Kidney (tissue), 13 donors: ENCODE measurements at regions not wholly inside any gene's neighbourhood (a gene's known extent, or its start where the extent isn't known, plus 50 kb on each side); places are given as distances from the start of the nearest gene placed in this dataset.

Experiments
- DNase-seq, 5 donors: peaks; one replicate each; pipeline ENCODE4 v3.0.0-alpha.2; 2013 to 2020
- FAIRE-seq: peaks from 2 replicates; lab custom pipeline; 2012; peaks lifted over from hg19 to GRCh38; lab: Jason Lieb, UNC
- H3K27ac ChIP-seq, 2 donors: one replicate each; pipeline ENCODE4 v1.7.0; 2013; ENCODE audit warnings: low read depth in 2 of 2, low read length in 2 of 2, inconsistent platforms in 1 of 2
- H3K27me3 ChIP-seq: one replicate; pipeline ENCODE4 v1.7.1; 2013; ENCODE audit warnings: low read length, inconsistent platforms; ENCODE audit not compliant: control insufficient read depth, insufficient read depth
- H3K36me3 ChIP-seq, 3 donors: one replicate each; pipeline versions ENCODE4 v1.7.0 to v1.7.1; 2013; ENCODE audit warnings: low read length in 3 of 3, control low read depth in 1 of 3, inconsistent platforms in 1 of 3; ENCODE audit not compliant: insufficient read depth in 3 of 3, control insufficient read depth in 2 of 3
- H3K4me1 ChIP-seq, 3 donors: one replicate each; pipeline versions ENCODE4 v1.7.0 to v1.7.1; 2013; ENCODE audit warnings: low read length in 3 of 3, inconsistent platforms in 1 of 3, low read depth in 1 of 3; ENCODE audit not compliant: control insufficient read depth in 2 of 3, insufficient read depth in 2 of 3
- H3K4me3 ChIP-seq, 3 donors: one replicate each; pipeline versions ENCODE4 v1.7.0 to v1.8.1; 2013; ENCODE audit warnings: low read length in 3 of 3, control low read depth in 1 of 3, inconsistent platforms in 1 of 3
- H3K9ac ChIP-seq, 3 donors: one replicate each; pipeline versions ENCODE4 v1.7.0 to v1.7.1; 2013; ENCODE audit warnings: low read length in 3 of 3, control low read depth in 1 of 3, inconsistent platforms in 1 of 3
- H3K9me3 ChIP-seq, 3 donors: one replicate each; pipeline versions ENCODE4 v1.7.0 to v1.7.1; 2013; ENCODE audit warnings: low read length in 3 of 3, control low read depth in 1 of 3, inconsistent platforms in 1 of 3; ENCODE audit not compliant: control insufficient read depth in 2 of 3, insufficient read depth in 1 of 3
- CTCF ChIP-seq: IDR thresholded peaks from 3 replicates; pipeline ENCODE4 v1.5.1; 2012; ENCODE audit warnings: mild to moderate bottlenecking, moderate library complexity, borderline replicate concordance; ENCODE audit not compliant: insufficient read depth; ENCODE audit errors: extremely low read depth
- intact Hi-C: fragments of 100-400 bp; cut with DNase I; formaldehyde crosslinking; loops from one replicate; pipeline ENCODE4 v1.11.1; 2022
- donor health status: control.
- donor health status: control.
- donor health status: control.
- donor health status: control.
- donor health status: control.
- donor health status: DM: yes; HTN: yes; CAD: no.
- donor health status: Normal renal cell carcinoma (clear cell type).

GRCh38 chr14:39562175-39562574, 129.9 kb upstream of the FBXO33 start:
- no peak overlapping the region for H3K27ac ChIP-seq
- H3K36me3 ChIP-seq = no peaks in the 10 kb centered on the region
- H3K4me3 ChIP-seq = no peak overlapping the region
- FAIRE-seq (no peak), DNase-seq (no peak)
- no peak overlapping the region for H3K9ac ChIP-seq
- no peak for TF ChIP-seq CTCF
- intact Hi-C loops = no loop called here
- no peaks in the 10 kb centered on the region for H3K4me1 ChIP-seq
- H3K9me3 ChIP-seq = peaks cover 0 to 19% (median 0%) of the 10 kb centered on the region in 3 donors
- no peaks in the 10 kb centered on the region for H3K27me3 ChIP-seq

- Histone ChIP-seq H3K4me3 (no peak overlapping the region), H3K27me3 (no peaks in the 10 kb centered on the region), H3K36me3 (no peaks in the 10 kb centered on the region), H3K4me1 (no peaks in the 10 kb centered on the region), H3K9me3 (peaks cover 0 to 19% (median 0%) of the 10 kb centered on the region in 3 donors), H3K9ac (no peak overlapping the region), H3K27ac (no peak overlapping the region)
- TF ChIP-seq CTCF = no peak
- no peak for DNase-seq
- intact Hi-C loops = no loop called here
- FAIRE-seq = no peak
Observed at GRCh38 chr14:39558525-39558924, 126.3 kb upstream of the FBXO33 start.

GRCh38 chr14:39555749-39556148, 123.5 kb upstream of the FBXO33 start:
- DNase-seq (peak in 2 of 5 donors; percentile 18 to 42), FAIRE-seq (no peak)
- TF ChIP-seq CTCF = no peak
- H3K27ac ChIP-seq = no peak overlapping the region
- intact Hi-C loops = no loop called here
- H3K4me1 ChIP-seq = no peaks in the 10 kb centered on the region
- no peak overlapping the region for H3K4me3 ChIP-seq
- H3K9ac ChIP-seq = no peak overlapping the region
- H3K36me3 ChIP-seq = no peaks in the 10 kb centered on the region
- no peaks in the 10 kb centered on the region for H3K27me3 ChIP-seq
- H3K9me3 ChIP-seq = peaks cover 0 to 19% (median 0%) of the 10 kb centered on the region in 3 donors

- Histone ChIP-seq H3K4me3 (no peak overlapping the region), H3K27ac (no peak overlapping the region), H3K36me3 (no peaks in the 10 kb centered on the region), H3K4me1 (no peaks in the 10 kb centered on the region), H3K9ac (no peak overlapping the region), H3K27me3 (no peaks in the 10 kb centered on the region), H3K9me3 (peaks cover 0 to 16% (median 0%) of the 10 kb centered on the region in 3 donors)
- intact Hi-C loops = no loop called here
- no peak for FAIRE-seq
- TF ChIP-seq CTCF = no peak
- peak in 3 of 5 donors; percentile 39 to 81 (median 79) for DNase-seq
Observed at GRCh38 chr14:39554576-39554975, 122.3 kb upstream of the FBXO33 start.
